H1 (cell line): ENCODE measurements at regions not wholly inside any gene's neighbourhood (a gene's known extent, or its start where the extent isn't known, plus 50 kb on each side); places are given as distances from the start of the nearest gene placed in this dataset.

Experiments used
- FOSL1 ChIP-seq: IDR thresholded peaks from 2 replicates; pipeline ENCODE4 v1.6.1; 2011; ENCODE audit warnings: mild to moderate bottlenecking, low read depth, low read length, moderate library complexity; ENCODE audit not compliant: insufficient read depth
- JUN ChIP-seq: IDR thresholded peaks from 2 replicates; pipeline ENCODE4 v1.6.1; 2011; ENCODE audit warnings: low read depth, mild to moderate bottlenecking, improper control_type of control experiment, low read length
- RNF2 ChIP-seq: fragments of 200-900, 300-1000 bp; sonication (generic); IDR thresholded peaks from 2 replicates; pipeline ENCODE4 v1.7.1; 2016; ENCODE audit warnings: borderline replicate concordance, low read depth, mild to moderate bottlenecking, antibody characterized with exemption, low read length; ENCODE audit not compliant: poor library complexity, severe bottlenecking; ENCODE audit errors: missing control alignments

GRCh38 chr7:1288996-1289551 lies 56.4 kb downstream of the UNCX start (continued):
- TF ChIP-seq JUN, result no peak
- TF ChIP-seq FOSL1, result no peak
- no peak for TF ChIP-seq RNF2
